ENCODE measurements at regions not wholly inside any gene's neighbourhood (a gene's known extent, or its start where the extent isn't known, plus 50 kb on each side); places are given as distances from the start of the nearest gene placed in this dataset.

DNA sequence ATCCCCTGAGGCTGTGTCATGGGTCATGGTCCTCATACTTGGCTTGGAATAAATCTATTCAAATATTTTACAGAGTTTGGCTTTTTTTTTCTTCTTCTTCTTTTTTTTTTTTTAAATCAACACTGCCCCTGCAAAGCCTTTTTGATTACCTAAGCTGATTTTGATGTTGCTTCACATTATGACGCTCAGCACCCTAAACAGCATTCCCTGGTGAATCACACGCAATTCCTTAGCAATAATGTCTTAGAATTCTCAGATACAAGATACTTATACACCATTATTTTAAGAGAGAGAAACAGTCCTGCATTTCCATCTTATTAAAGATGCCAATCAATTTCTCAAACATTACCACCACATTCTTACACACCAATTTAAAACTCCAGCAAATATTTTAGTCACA lies 323.7 kb upstream of the IGFBP3 start:
- Mint-ChIP-seq H3K4me3 (no peak overlapping the region), H3K4me1 (no peaks in the 10 kb centered on the region), H3K36me3 (no peaks in the 10 kb centered on the region), H3K27me3 (no peaks in the 10 kb centered on the region), H3K9me3 (peaks cover 0 to 8% (median 6%) of the 10 kb centered on the region in 7 donors), H3K27ac (peak overlapping the region in 1 of 3 donors; percentile 81)
- H3K4me3 ChIP-seq (ENCODE audit: low read depth, low read length): no peak overlapping the region
- no peaks in the 10 kb centered on the region for H3K4me1 ChIP-seq (ENCODE audit: control insufficient read depth, insufficient read depth, low read length, poor library complexity, severe bottlenecking)
- no peaks in the 10 kb centered on the region for H3K36me3 ChIP-seq (ENCODE audit: control insufficient read depth, insufficient read depth, low read length)
- no peaks in the 10 kb centered on the region for H3K27me3 ChIP-seq (ENCODE audit: control insufficient read depth, insufficient read depth, low read length)
- H3K9me3 ChIP-seq (ENCODE audit: control insufficient read depth in 2 of 2, low read length in 2 of 2): no peaks in the 10 kb centered on the region
- ATAC-seq (ENCODE audit: low read depth in 2 of 2) (no peak), DNase-seq (no peak)
- no peak overlapping the region for H3K27ac ChIP-seq (ENCODE audit: insufficient read depth, low read length, poor library complexity, severe bottlenecking)

DNA sequence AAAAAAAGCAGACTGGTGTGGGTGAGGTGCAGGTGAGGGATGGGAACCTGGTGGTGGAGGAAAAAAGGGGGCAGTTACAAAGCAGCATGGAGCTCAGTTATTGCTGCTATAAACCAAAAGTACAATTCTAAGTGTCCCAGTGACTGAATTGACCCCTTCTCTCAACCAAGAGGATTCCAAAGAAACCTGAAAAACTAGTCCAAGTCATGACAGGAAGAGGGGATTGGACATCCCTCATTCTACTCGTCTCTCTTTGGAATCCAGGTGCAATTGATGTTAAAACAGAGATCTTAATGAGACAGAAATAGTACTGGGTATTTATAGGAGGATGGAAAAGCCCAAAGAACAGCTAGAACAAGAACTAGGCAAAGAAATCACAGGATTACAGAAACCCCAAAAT lies 322.3 kb upstream of the IGFBP3 start:
- H3K27ac Mint-ChIP-seq: no peak overlapping the region
- Histone ChIP-seq H3K27me3 (ENCODE audit: control insufficient read depth, insufficient read depth, low read length) (no peaks in the 10 kb centered on the region), H3K9me3 (ENCODE audit: control insufficient read depth in 2 of 2, low read length in 2 of 2) (no peaks in the 10 kb centered on the region), H3K4me3 (ENCODE audit: low read depth, low read length) (no peak overlapping the region), H3K36me3 (ENCODE audit: control insufficient read depth, insufficient read depth, low read length) (no peaks in the 10 kb centered on the region), H3K4me1 (ENCODE audit: control insufficient read depth, insufficient read depth, low read length, poor library complexity, severe bottlenecking) (no peaks in the 10 kb centered on the region), H3K27ac (ENCODE audit: insufficient read depth, low read length, poor library complexity, severe bottlenecking) (no peak overlapping the region)
- no peaks in the 10 kb centered on the region for H3K36me3 Mint-ChIP-seq
- H3K27me3 Mint-ChIP-seq: no peaks in the 10 kb centered on the region
- no peak overlapping the region for H3K4me3 Mint-ChIP-seq
- peaks cover 0 to 9% (median 0%) of the 10 kb centered on the region in 7 donors for H3K9me3 Mint-ChIP-seq
- no peaks in the 10 kb centered on the region for H3K4me1 Mint-ChIP-seq
- DNase-seq: no peak
- no peak for ATAC-seq (ENCODE audit: low read depth in 2 of 2)

DNA sequence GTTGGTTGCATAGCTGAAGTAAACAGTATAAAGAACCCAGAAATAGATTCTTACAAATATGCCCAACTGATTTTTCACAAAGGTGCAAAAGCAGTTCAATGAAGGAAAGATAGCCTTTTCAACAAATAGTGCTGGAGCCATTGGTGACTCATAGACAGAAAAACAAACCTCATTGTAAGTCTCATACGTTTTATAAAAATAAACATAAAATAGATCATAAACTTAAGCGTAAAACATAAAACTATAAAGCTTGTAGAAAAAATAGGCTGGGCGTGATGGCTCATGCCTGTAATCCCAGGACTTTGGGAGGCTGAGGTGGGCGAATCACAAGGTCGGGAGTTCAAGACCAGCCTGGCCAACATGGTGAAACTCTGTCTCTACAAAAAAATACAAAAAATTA lies 318.8 kb upstream of the IGFBP3 start:
- H3K27ac ChIP-seq (ENCODE audit: insufficient read depth, low read length, poor library complexity, severe bottlenecking): no peak overlapping the region
- no peaks in the 10 kb centered on the region for H3K4me1 ChIP-seq (ENCODE audit: control insufficient read depth, insufficient read depth, low read length, poor library complexity, severe bottlenecking)
- no peaks in the 10 kb centered on the region for H3K27me3 ChIP-seq (ENCODE audit: control insufficient read depth, insufficient read depth, low read length)
- ATAC-seq (ENCODE audit: low read depth in 2 of 2) (no peak), DNase-seq (no peak)
- H3K9me3 ChIP-seq (ENCODE audit: control insufficient read depth in 2 of 2, low read length in 2 of 2): no peaks in the 10 kb centered on the region
- Mint-ChIP-seq H3K9me3 (peaks cover 0 to 7% (median 3%) of the 10 kb centered on the region in 7 donors), H3K27ac (no peak overlapping the region), H3K4me3 (no peak overlapping the region), H3K4me1 (no peaks in the 10 kb centered on the region), H3K36me3 (no peaks in the 10 kb centered on the region), H3K27me3 (no peaks in the 10 kb centered on the region)
- H3K4me3 ChIP-seq (ENCODE audit: low read depth, low read length): no peak overlapping the region
- no peaks in the 10 kb centered on the region for H3K36me3 ChIP-seq (ENCODE audit: control insufficient read depth, insufficient read depth, low read length)

DNA sequence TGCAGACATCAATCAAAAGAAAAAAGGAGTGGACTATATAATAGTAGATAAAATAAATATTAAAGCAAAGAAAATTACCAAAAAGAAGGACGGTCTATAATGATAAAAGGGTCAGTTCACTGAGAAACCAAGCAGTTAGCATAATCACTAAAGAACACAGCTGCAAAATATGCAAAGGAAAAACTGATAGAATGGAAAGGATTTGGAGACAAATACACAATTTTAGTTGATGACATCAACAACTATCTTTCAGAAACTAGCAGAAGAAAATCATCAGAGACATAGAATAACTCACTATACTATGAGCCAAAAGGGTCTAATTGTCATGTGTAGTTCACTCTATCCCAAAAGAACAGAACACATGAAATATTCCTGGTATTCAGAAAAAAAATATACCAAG lies 316.4 kb upstream of the IGFBP3 start:
- Mint-ChIP-seq H3K27ac (no peak overlapping the region), H3K36me3 (no peaks in the 10 kb centered on the region), H3K27me3 (peaks cover 7% of the 10 kb centered on the region), H3K4me1 (no peaks in the 10 kb centered on the region), H3K9me3 (peaks cover 0 to 7% (median 0%) of the 10 kb centered on the region in 7 donors), H3K4me3 (no peak overlapping the region)
- no peak for DNase-seq
- H3K4me3 ChIP-seq (ENCODE audit: low read depth, low read length): no peak overlapping the region
- no peaks in the 10 kb centered on the region for H3K9me3 ChIP-seq (ENCODE audit: control insufficient read depth in 2 of 2, low read length in 2 of 2)
- H3K36me3 ChIP-seq (ENCODE audit: control insufficient read depth, insufficient read depth, low read length): no peaks in the 10 kb centered on the region
- H3K27ac ChIP-seq (ENCODE audit: insufficient read depth, low read length, poor library complexity, severe bottlenecking): no peak overlapping the region
- H3K4me1 ChIP-seq (ENCODE audit: control insufficient read depth, insufficient read depth, low read length, poor library complexity, severe bottlenecking): no peaks in the 10 kb centered on the region
- no peak for ATAC-seq (ENCODE audit: low read depth in 2 of 2)
- no peaks in the 10 kb centered on the region for H3K27me3 ChIP-seq (ENCODE audit: control insufficient read depth, insufficient read depth, low read length)

DNA sequence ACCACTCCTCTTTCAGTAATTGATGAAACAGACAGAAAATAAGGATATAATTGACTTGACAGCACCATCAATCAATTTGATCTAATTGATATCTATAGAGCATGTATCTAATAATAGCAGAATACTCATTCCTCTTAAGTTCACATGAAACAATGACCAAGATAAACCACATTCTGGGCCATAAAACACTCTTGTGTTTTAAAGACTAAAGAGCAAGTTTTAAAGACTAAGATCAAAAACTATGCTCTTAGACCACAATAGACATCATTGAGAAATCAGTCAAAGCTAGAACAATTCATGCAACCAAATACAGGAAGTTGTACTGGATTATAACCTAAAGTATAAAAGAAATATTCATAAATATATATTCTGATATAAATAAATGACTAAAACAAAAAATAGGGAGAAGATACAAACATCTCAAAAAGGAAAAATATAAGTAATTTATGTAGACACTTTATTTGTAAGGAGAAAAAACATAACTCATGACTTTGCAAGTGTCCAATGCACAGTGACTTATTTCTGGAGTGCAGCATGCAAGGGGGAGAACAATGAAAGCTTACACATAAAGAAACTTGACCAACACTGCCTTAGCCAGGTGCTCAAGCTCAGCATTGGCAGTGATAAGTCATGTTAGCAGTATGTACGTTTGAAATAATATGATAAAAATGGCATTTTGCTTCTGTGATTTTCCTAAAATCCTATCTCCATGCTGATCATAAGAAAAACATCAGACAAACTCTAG lies 312.7 kb upstream of the IGFBP3 start:
- Mint-ChIP-seq H3K9me3 (peaks cover 0 to 4% (median 0%) of the 10 kb centered on the region in 7 donors), H3K27ac (peak overlapping the region in 1 of 3 donors; percentile 2), H3K4me3 (no peak overlapping the region), H3K4me1 (no peaks in the 10 kb centered on the region), H3K36me3 (no peaks in the 10 kb centered on the region), H3K27me3 (peaks cover 7% of the 10 kb centered on the region)
- H3K36me3 ChIP-seq (ENCODE audit: control insufficient read depth, insufficient read depth, low read length): no peaks in the 10 kb centered on the region
- H3K4me1 ChIP-seq (ENCODE audit: control insufficient read depth, insufficient read depth, low read length, poor library complexity, severe bottlenecking): no peaks in the 10 kb centered on the region
- no peaks in the 10 kb centered on the region for H3K9me3 ChIP-seq (ENCODE audit: control insufficient read depth in 2 of 2, low read length in 2 of 2)
- ATAC-seq (ENCODE audit: low read depth in 2 of 2): no peak
- no peak overlapping the region for H3K4me3 ChIP-seq (ENCODE audit: low read depth, low read length)
- H3K27me3 ChIP-seq (ENCODE audit: control insufficient read depth, insufficient read depth, low read length): no peaks in the 10 kb centered on the region
- no peak for DNase-seq
- no peak overlapping the region for H3K27ac ChIP-seq (ENCODE audit: insufficient read depth, low read length, poor library complexity, severe bottlenecking)

DNA sequence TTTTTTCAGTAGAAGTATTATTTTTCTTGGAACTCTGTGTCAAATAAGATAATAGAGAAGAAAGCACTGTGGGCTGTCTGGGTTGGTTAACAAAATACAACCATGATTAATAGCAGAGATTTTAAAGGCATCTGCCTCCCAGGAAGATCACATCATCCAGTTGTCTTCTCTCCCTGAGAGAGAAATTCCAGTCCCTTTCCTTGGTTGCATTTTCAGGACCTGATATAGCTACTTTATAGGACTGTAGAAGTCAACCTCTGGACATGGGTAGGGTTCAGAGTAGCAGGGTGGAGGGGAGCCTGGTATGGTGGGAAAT lies 309.9 kb upstream of the IGFBP3 start:
- Histone ChIP-seq H3K27me3 (ENCODE audit: control insufficient read depth, insufficient read depth, low read length) (no peaks in the 10 kb centered on the region), H3K27ac (ENCODE audit: insufficient read depth, low read length, poor library complexity, severe bottlenecking) (no peak overlapping the region), H3K9me3 (ENCODE audit: control insufficient read depth in 2 of 2, low read length in 2 of 2) (no peaks in the 10 kb centered on the region), H3K4me1 (ENCODE audit: control insufficient read depth, insufficient read depth, low read length, poor library complexity, severe bottlenecking) (no peaks in the 10 kb centered on the region), H3K4me3 (ENCODE audit: low read depth, low read length) (no peak overlapping the region), H3K36me3 (ENCODE audit: control insufficient read depth, insufficient read depth, low read length) (no peaks in the 10 kb centered on the region)
- Mint-ChIP-seq H3K9me3 (peaks cover 0 to 3% (median 0%) of the 10 kb centered on the region in 7 donors), H3K27me3 (peaks cover 7% of the 10 kb centered on the region), H3K4me1 (no peaks in the 10 kb centered on the region), H3K36me3 (no peaks in the 10 kb centered on the region), H3K27ac (no peak overlapping the region), H3K4me3 (no peak overlapping the region)
- no peak for ATAC-seq (ENCODE audit: low read depth in 2 of 2)
- no peak for DNase-seq

DNA sequence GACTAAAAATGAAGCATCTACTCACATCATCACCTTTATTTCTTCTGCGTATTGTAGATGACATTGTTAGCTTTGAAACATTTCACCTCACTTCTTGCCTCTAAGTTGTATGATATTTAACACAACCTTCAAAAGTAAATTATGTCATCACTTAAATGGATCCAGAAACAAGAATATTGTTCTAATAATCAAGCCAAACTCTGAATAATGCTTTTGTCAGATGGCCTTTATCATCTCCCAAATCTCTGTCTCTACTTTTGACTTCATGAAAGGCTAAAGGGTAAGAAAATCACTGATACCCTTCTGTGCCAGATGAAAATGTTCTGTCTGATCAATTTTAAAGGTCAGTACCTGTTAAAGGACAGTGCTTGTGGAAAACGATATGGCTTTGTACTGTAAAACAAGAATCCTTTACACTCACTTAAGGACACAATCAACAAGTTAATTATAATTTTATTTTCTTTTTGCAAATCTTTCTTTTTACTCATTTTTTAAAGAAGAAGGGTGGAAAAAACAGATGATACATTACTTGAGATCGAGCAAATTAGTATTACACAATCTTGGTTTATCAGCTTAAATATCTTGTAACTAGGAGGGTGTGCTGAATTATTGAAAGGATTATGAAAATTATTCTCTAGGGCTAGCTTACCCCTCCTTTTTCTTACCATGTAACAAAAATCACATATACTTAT lies 309.4 kb upstream of the IGFBP3 start:
- H3K36me3 ChIP-seq (ENCODE audit: control insufficient read depth, insufficient read depth, low read length): no peaks in the 10 kb centered on the region
- no peaks in the 10 kb centered on the region for H3K4me1 Mint-ChIP-seq
- no peaks in the 10 kb centered on the region for H3K27me3 ChIP-seq (ENCODE audit: control insufficient read depth, insufficient read depth, low read length)
- no peak overlapping the region for H3K27ac ChIP-seq (ENCODE audit: insufficient read depth, low read length, poor library complexity, severe bottlenecking)
- H3K4me1 ChIP-seq (ENCODE audit: control insufficient read depth, insufficient read depth, low read length, poor library complexity, severe bottlenecking): no peaks in the 10 kb centered on the region
- no peak overlapping the region for H3K4me3 Mint-ChIP-seq
- H3K9me3 ChIP-seq (ENCODE audit: control insufficient read depth in 2 of 2, low read length in 2 of 2): no peaks in the 10 kb centered on the region
- DNase-seq: no peak
- H3K27ac Mint-ChIP-seq: no peak overlapping the region
- ATAC-seq (ENCODE audit: low read depth in 2 of 2): no peak
- no peaks in the 10 kb centered on the region for H3K36me3 Mint-ChIP-seq
- peaks cover 7% of the 10 kb centered on the region for H3K27me3 Mint-ChIP-seq
- peaks cover 0 to 1% (median 0%) of the 10 kb centered on the region in 7 donors for H3K9me3 Mint-ChIP-seq
- no peak overlapping the region for H3K4me3 ChIP-seq (ENCODE audit: low read depth, low read length)

DNA sequence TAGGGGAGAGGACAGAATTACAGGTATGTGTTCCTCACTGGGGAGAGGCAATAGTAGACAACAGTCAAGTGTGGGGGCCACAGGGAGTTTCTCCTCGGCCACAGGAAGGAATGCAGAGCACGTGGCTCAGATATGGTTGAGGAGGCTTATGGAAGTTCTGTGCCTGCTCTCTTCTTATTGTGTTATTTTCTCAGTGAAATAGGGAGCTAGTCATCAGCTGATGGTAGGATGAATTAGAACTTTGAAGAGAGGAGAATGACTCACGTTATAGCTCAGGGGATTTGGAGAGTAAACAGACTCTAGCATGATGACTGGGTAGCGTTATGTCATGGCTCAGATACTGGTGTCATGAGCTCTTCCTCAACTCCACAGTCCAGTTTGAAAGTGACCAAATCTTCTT lies 308.3 kb upstream of the IGFBP3 start:
- H3K4me3 ChIP-seq (ENCODE audit: low read depth, low read length): no peak overlapping the region
- H3K27me3 Mint-ChIP-seq: peaks cover 7% of the 10 kb centered on the region
- no peaks in the 10 kb centered on the region for H3K4me1 Mint-ChIP-seq

More for the DNA sequence above, 308.3 kb upstream of the IGFBP3 start:
- Mint-ChIP-seq H3K36me3 (no peaks in the 10 kb centered on the region), H3K4me3 (no peak overlapping the region), H3K27ac (no peak overlapping the region), H3K9me3 (peaks cover 0 to 4% (median 0%) of the 10 kb centered on the region in 7 donors)
- no peaks in the 10 kb centered on the region for H3K27me3 ChIP-seq (ENCODE audit: control insufficient read depth, insufficient read depth, low read length)
- DNase-seq (no peak), ATAC-seq (ENCODE audit: low read depth in 2 of 2) (no peak)
- H3K9me3 ChIP-seq (ENCODE audit: control insufficient read depth in 2 of 2, low read length in 2 of 2): no peaks in the 10 kb centered on the region
- no peaks in the 10 kb centered on the region for H3K36me3 ChIP-seq (ENCODE audit: control insufficient read depth, insufficient read depth, low read length)
- no peaks in the 10 kb centered on the region for H3K4me1 ChIP-seq (ENCODE audit: control insufficient read depth, insufficient read depth, low read length, poor library complexity, severe bottlenecking)
- no peak overlapping the region for H3K27ac ChIP-seq (ENCODE audit: insufficient read depth, low read length, poor library complexity, severe bottlenecking)
